ENCODE measurements at regions not wholly inside any gene's neighbourhood (a gene's known extent, or its start where the extent isn't known, plus 50 kb on each side); places are given as distances from the start of the nearest gene placed in this dataset.

DNA sequence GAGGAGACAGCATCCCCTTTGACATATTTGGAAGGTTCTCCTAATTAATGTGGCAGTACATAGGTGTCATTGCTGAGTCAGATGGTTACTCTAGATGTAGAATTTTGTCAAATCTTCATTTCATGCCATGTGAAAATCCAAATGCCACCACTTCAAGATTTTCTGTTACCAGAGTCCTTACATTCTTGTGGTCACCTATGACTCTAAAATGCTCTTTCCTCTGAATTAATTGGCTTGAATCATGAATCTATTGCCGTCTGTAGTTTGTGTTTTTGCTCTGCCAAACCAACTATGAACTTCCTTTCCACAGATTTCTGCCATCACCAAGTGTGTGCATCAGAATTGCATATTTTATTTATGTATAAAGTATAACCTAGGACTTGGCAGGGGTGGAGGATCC, 269.4 kb upstream of the ZPLD1 start:
- TF ChIP-seq FOXM1 (IDR thresholded peaks at IDR 0.05; ENCODE audit: low read depth) (no peak), JUND (IDR thresholded peaks at IDR 0.05) (no peak), TCF12 (IDR thresholded peaks at IDR 0.05) (peak; percentile 57), GATA2 (CRISPR knock-in tag; IDR thresholded peaks at IDR 0.05) (no peak), POLR2AphosphoS5 (IDR thresholded peaks at IDR 0.05; ENCODE audit: low read depth, low read length) (no peak; the same call in 1 of the 2 replicates), SIN3A (IDR thresholded peaks at IDR 0.05; ENCODE audit: borderline replicate concordance, low read depth, low read length) (no peak), TAF1 (IDR thresholded peaks at IDR 0.05; ENCODE audit: borderline replicate concordance, low read depth, low read length) (no peak)
- TF ChIP-seq, protein P1, sequence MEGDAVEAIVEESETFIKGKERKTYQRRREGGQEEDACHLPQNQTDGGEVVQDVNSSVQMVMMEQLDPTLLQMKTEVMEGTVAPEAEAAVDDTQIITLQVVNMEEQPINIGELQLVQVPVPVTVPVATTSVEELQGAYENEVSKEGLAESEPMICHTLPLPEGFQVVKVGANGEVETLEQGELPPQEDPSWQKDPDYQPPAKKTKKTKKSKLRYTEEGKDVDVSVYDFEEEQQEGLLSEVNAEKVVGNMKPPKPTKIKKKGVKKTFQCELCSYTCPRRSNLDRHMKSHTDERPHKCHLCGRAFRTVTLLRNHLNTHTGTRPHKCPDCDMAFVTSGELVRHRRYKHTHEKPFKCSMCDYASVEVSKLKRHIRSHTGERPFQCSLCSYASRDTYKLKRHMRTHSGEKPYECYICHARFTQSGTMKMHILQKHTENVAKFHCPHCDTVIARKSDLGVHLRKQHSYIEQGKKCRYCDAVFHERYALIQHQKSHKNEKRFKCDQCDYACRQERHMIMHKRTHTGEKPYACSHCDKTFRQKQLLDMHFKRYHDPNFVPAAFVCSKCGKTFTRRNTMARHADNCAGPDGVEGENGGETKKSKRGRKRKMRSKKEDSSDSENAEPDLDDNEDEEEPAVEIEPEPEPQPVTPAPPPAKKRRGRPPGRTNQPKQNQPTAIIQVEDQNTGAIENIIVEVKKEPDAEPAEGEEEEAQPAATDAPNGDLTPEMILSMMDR (IDR thresholded peaks at IDR 0.05) = no peak
- TF ChIP-seq, protein P2, sequence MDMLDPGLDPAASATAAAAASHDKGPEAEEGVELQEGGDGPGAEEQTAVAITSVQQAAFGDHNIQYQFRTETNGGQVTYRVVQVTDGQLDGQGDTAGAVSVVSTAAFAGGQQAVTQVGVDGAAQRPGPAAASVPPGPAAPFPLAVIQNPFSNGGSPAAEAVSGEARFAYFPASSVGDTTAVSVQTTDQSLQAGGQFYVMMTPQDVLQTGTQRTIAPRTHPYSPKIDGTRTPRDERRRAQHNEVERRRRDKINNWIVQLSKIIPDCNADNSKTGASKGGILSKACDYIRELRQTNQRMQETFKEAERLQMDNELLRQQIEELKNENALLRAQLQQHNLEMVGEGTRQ (IDR thresholded peaks at IDR 0.05; ENCODE audit: borderline replicate concordance, low read depth, low read length) = no peak
- TF ChIP-seq, protein P3, sequence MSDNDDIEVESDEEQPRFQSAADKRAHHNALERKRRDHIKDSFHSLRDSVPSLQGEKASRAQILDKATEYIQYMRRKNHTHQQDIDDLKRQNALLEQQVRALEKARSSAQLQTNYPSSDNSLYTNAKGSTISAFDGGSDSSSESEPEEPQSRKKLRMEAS (IDR thresholded peaks at IDR 0.05; ENCODE audit: low read depth) = no peak
- TF ChIP-seq, protein P4, sequence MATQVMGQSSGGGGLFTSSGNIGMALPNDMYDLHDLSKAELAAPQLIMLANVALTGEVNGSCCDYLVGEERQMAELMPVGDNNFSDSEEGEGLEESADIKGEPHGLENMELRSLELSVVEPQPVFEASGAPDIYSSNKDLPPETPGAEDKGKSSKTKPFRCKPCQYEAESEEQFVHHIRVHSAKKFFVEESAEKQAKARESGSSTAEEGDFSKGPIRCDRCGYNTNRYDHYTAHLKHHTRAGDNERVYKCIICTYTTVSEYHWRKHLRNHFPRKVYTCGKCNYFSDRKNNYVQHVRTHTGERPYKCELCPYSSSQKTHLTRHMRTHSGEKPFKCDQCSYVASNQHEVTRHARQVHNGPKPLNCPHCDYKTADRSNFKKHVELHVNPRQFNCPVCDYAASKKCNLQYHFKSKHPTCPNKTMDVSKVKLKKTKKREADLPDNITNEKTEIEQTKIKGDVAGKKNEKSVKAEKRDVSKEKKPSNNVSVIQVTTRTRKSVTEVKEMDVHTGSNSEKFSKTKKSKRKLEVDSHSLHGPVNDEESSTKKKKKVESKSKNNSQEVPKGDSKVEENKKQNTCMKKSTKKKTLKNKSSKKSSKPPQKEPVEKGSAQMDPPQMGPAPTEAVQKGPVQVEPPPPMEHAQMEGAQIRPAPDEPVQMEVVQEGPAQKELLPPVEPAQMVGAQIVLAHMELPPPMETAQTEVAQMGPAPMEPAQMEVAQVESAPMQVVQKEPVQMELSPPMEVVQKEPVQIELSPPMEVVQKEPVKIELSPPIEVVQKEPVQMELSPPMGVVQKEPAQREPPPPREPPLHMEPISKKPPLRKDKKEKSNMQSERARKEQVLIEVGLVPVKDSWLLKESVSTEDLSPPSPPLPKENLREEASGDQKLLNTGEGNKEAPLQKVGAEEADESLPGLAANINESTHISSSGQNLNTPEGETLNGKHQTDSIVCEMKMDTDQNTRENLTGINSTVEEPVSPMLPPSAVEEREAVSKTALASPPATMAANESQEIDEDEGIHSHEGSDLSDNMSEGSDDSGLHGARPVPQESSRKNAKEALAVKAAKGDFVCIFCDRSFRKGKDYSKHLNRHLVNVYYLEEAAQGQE (IDR thresholded peaks at IDR 0.05; ENCODE audit: low read depth, low read length) = no peak
